GM12872 (cell line): ENCODE measurements at regions not wholly inside any gene's neighbourhood (a gene's known extent, or its start where the extent isn't known, plus 50 kb on each side); places are given as distances from the start of the nearest gene placed in this dataset.
A peak's percentile ranks its signal among the peaks of the same experiment; 100 is the strongest.

Experiments used
- TF ChIP-seq, protein P1 (sequence below): IDR thresholded peaks from 3 replicates; pipeline ENCODE4 v1.5.1; 2011; ENCODE audit warnings: low read depth, mild to moderate bottlenecking, low read length, moderate library complexity; ENCODE audit not compliant: insufficient read depth

DNA sequence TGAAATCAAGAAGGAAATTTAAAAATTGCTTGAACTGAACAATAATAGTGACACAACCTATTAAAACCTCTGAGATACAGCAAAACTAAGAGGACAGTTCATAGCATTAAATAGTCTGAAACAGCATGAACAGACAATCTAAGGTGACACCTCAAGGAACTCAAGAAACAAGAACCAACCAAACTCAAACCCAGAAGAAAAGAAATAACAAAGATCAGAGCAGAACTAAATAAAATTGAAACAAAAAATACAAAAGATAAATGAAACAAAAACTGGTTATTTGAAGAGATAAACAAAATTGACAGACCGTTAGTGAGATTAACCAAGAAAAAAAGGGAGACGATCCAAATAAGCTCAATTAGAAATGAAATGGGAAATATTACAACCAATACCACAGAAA is 122.8 kb upstream of the TOP3B start:
- TF ChIP-seq, protein P1, sequence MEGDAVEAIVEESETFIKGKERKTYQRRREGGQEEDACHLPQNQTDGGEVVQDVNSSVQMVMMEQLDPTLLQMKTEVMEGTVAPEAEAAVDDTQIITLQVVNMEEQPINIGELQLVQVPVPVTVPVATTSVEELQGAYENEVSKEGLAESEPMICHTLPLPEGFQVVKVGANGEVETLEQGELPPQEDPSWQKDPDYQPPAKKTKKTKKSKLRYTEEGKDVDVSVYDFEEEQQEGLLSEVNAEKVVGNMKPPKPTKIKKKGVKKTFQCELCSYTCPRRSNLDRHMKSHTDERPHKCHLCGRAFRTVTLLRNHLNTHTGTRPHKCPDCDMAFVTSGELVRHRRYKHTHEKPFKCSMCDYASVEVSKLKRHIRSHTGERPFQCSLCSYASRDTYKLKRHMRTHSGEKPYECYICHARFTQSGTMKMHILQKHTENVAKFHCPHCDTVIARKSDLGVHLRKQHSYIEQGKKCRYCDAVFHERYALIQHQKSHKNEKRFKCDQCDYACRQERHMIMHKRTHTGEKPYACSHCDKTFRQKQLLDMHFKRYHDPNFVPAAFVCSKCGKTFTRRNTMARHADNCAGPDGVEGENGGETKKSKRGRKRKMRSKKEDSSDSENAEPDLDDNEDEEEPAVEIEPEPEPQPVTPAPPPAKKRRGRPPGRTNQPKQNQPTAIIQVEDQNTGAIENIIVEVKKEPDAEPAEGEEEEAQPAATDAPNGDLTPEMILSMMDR = no peak

DNA sequence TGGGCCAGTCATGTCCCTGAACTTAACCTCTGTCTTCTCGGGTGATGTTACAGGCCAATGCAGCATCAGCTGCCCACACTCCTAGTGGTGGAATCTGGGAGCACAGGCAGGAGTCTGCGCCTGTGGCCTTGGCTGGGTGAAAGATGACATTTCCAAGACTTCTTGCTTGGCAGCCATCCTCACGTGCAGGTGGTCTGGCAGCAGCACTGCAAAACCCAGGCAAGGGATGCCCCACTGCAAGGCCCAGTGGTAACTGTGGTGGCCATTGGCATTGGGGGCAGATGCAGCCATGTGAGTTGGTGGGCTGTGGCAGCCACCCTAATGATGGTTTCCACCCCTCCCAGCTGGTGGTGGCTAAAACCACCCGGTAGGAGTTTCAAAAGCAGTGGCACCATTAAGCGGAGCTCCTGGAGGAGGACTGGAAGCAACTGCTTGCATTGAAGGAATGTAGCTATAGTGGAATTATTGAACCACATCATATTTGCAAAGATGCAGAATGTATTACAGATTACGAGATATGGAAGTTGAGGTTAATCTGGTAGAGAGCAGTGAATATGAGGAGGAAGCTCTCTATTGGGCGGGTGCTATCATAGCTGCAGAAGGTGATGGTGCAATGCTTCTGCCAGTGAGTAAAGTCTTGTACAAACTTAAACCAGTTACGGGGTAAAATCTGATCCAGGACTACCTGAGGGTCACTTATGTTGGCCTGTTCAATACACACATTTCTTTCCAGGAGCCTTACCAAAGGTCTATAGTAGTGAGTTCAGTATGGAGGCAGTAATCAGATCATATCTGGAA is 120.7 kb upstream of the TOP3B start:
- TF ChIP-seq, protein P1 = peak; percentile 62

GRCh38 chr22:22099833-22100812 is 117.5 kb upstream of the TOP3B start:
- TF ChIP-seq, protein P1 = peak; percentile 43; the same call in 1 of the 3 replicates

DNA sequence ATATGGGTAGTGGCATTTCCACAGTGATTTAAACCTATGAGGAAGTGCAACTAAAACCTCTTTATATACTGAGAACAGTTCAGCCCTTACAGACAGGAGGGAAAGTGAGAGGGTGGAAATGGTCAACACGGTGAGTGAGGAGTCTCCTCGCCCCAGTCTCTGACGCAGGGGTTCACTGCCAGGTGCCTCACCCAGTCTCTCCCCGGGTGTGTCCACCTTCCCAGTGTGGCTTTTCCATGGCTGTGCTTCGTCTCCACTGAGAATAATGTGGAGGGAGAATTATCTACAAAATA is 116.6 kb upstream of the TOP3B start:
- TF ChIP-seq, protein P1 = no peak

DNA sequence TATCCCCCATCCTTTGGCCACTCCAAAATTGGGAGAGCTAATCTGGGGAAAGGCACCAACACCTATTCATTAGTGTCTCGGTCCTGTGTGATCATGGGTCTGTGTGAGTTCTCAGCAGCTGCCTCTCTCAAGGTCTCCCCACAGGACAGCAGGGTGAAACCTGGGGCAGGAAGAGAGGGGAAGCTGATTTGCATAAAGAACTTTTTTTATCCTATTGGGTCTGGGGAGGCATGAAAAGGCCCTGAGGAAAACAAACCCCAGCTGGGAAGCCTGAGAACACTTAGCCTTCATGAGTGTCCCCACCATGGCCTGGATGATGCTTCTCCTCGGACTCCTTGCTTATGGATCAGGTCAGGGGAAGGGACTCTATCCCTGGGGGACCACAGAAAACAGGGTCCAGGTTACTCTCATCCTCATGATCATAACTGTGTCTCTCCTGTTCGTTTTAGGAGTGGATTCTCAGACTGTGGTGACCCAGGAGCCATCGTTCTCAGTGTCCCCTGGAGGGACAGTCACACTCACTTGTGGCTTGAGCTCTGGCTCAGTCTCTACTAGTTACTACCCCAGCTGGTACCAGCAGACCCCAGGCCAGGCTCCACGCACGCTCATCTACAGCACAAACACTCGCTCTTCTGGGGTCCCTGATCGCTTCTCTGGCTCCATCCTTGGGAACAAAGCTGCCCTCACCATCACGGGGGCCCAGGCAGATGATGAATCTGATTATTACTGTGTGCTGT is 116.0 kb upstream of the TOP3B start:
- TF ChIP-seq, protein P1 = no peak

GRCh38 chr22:22097727-22098228 is 115.2 kb upstream of the TOP3B start:
- TF ChIP-seq, protein P1 = no peak
